K562 (cell line): ENCODE measurements at regions not wholly inside any gene's neighbourhood (a gene's known extent, or its start where the extent isn't known, plus 50 kb on each side); places are given as distances from the start of the nearest gene placed in this dataset.

Experiments used
- CTCF ChIP-seq, 3 experiments: IDR thresholded peaks in 2 of 3; conservative IDR thresholded peaks in 1 of 3; 2 replicates each; pipeline ENCODE4 v1.5.1; 2011 to 2012; ENCODE audit warnings: low read length in 3 of 3, mild to moderate bottlenecking in 3 of 3, control low read depth in 2 of 3, improper control_type of control experiment in 1 of 3, inconsistent platforms in 1 of 3, low read depth in 1 of 3, mixed read lengths in 1 of 3, moderate library complexity in 1 of 3; ENCODE audit not compliant: insufficient read depth in 2 of 3
- ETV6 ChIP-seq, 3 experiments: fragments of 150-350 bp in 1 of 3; sonication (generic) in 1 of 3; formaldehyde crosslinking in 1 of 3; IDR thresholded peaks; 2 replicates each; pipeline versions ENCODE4 v1.6.1 to v1.8.0; 2014 to 2022; ENCODE audit warnings: borderline replicate concordance in 2 of 3, low read depth in 2 of 3, antibody characterized with exemption in 1 of 3, low read length in 1 of 3, mild to moderate bottlenecking in 1 of 3, missing genetic modification reagents in 1 of 3
- HCFC1 ChIP-seq: IDR thresholded peaks from 2 replicates; pipeline ENCODE4 v1.6.1; 2012; ENCODE audit warnings: low read depth, low read length, improper control_type of control experiment
- MXI1 ChIP-seq: IDR thresholded peaks from 2 replicates; pipeline ENCODE4 v1.6.1; 2011; ENCODE audit warnings: low read depth, mild to moderate bottlenecking, improper control_type of control experiment, low read length
- U2AF1 ChIP-seq: fragments of 200-400 bp; formaldehyde crosslinking; optimal IDR thresholded peaks from 2 replicates; pipeline ENCODE3; 2017; ENCODE audit warnings: mild to moderate bottlenecking, low read depth, low read length, moderate library complexity

- TF ChIP-seq CTCF (IDR thresholded peaks at IDR 0.05 in 2 of 3, conservative IDR thresholded peaks at IDR 0.05 in 1 of 3; ENCODE audit: insufficient read depth in 2 of 3, low read depth in 1 of 3, low read length in 3 of 3) (no peak), U2AF1 (no peak), ETV6 (IDR thresholded peaks at IDR 0.05; ENCODE audit: borderline replicate concordance in 1 of 2, low read depth in 2 of 2, low read length in 1 of 2) (no peak), ETV6 (CRISPR knock-in tag; IDR thresholded peaks at IDR 0.05; ENCODE audit: borderline replicate concordance) (no peak), HCFC1 (no peak), MXI1 (no peak)
These were observed 113.7 kb upstream of the MAP4K3 start for GRCh38 chr2:39550701-39551285.
